ENCODE measurements at regions not wholly inside any gene's neighbourhood (a gene's known extent, or its start where the extent isn't known, plus 50 kb on each side); places are given as distances from the start of the nearest gene placed in this dataset.

GRCh38 chr2:84144345-84144744 is 314.7 kb downstream of the SUCLG1 start:
- TF ChIP-seq CTCF (IDR thresholded peaks at IDR 0.05): no peak
- TF ChIP-seq POLR2A (IDR thresholded peaks at IDR 0.05): no peak
- no peak for TF ChIP-seq EP300 (IDR thresholded peaks at IDR 0.05)

Data from upper lobe of left lung (tissue), 4 donors.